ENCODE measurements at regions not wholly inside any gene's neighbourhood (a gene's known extent, or its start where the extent isn't known, plus 50 kb on each side); places are given as distances from the start of the nearest gene placed in this dataset.

DNA sequence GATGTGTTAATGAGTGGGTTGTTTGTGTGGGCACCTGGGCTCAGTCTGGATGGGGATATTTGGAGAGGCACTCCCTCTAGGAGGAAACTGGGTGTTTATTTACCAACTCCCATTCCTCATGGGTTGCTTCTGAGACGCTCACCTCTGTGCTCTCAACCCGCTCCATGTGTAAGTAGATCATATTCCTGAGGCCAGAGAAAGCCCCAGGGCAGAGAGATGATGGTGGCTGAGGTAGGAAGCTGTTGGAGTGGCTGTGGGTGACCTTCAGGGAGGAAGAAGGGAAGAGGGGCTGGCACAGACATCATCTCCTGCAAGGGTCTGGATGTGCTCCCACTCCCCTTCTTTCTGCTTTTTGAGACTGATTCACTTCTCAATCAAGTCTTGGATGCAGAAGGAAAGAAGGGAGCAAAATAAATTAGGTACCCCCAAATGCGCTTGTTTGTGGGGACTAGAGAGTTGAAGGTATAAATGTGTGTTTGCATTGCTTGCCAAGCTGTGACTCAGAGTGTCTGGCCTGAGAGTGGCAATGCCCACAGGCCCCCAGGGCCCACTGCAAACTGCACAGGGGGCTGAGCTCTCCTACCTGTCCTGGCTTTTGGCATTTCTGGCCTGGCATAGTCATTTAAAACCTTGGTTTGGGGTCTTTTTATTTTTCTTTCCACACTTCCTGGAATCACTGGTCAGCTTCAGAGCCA, 57.2 kb upstream of the TNP1 start:
- RAD21 ChIA-PET (ENCODE audit: unreplicated experiment): no interaction called here
- ATAC-seq (no peak), DNase-seq (ENCODE audit: low read depth, low spot score) (no peak), FAIRE-seq (no peak)
- in situ Hi-C loops (cut with MboI): no loop called here
- Histone ChIP-seq H4K20me1 (ENCODE audit: control insufficient read depth, insufficient read depth) (no peaks in the 10 kb centered on the region), H3K4me3 (no peak overlapping the region), H3K36me3 (ENCODE audit: control insufficient read depth in 2 of 2, insufficient read depth in 2 of 2, low read length in 1 of 2) (no peaks in the 10 kb centered on the region), H3K9me3 (replicated peaks; ENCODE audit: control insufficient read depth, insufficient read depth, low read length) (no peaks in the 10 kb centered on the region; the same call in 2 of the 3 replicates), H3K4me1 (ENCODE audit: control insufficient read depth, insufficient read depth, low read length) (no peaks in the 10 kb centered on the region), H3K79me2 (ENCODE audit: control insufficient read depth, insufficient read depth, low read length) (no peaks in the 10 kb centered on the region), H2AFZ (ENCODE audit: control insufficient read depth, low read depth, low read length) (no peak overlapping the region), H3K9ac (ENCODE audit: control insufficient read depth, insufficient read depth, low read length) (no peak overlapping the region), H3K27ac (ENCODE audit: control insufficient read depth, insufficient read depth) (no peak overlapping the region), H3K4me2 (ENCODE audit: control insufficient read depth, insufficient read depth) (no peak overlapping the region), H3K27me3 (replicated peaks in 1 of 2; ENCODE audit: control insufficient read depth in 2 of 2, insufficient read depth in 2 of 2, low read length in 1 of 2) (peaks cover 0 to 2% of the 10 kb centered on the region in 2 experiments; a peak in 2 of 4 replicates)
- POLR2A ChIA-PET: interaction anchor here (0.6 kb wide), 1 partner anchor 1311 kb away, joined by 3 read pairs; no protein-coding TSS in a partner anchor
- intact Hi-C loops (cut with micrococcal nuclease; ENCODE audit: unreplicated experiment): no loop called here
- 0% methylated on average over 3 of the region's 3 CpGs for WGBS (ENCODE audit: insufficient coverage, insufficient replicate concordance, low lambda C conversion rate, missing lambda C conversion rate)
- TF ChIP-seq ZNF622 (IDR thresholded peaks at IDR 0.05) (no peak), NR2F1 (conservative IDR thresholded peaks at IDR 0.05) (no peak), MXI1 (IDR thresholded peaks at IDR 0.05; ENCODE audit: low read depth, low read length) (no peak), WRNIP1 (IDR thresholded peaks at IDR 0.05; ENCODE audit: borderline replicate concordance, low read depth, low read length) (no peak), PAX5 (IDR thresholded peaks at IDR 0.05; ENCODE audit: borderline replicate concordance, low read depth, low read length) (no peak), FOXM1 (IDR thresholded peaks at IDR 0.05; ENCODE audit: low read depth, low read length) (no peak), ESRRA (IDR thresholded peaks at IDR 0.05; ENCODE audit: low read length) (no peak), TCF7 (IDR thresholded peaks at IDR 0.05; ENCODE audit: borderline replicate concordance) (no peak), SIX5 (IDR thresholded peaks at IDR 0.05; ENCODE audit: low read depth, low read length, severe bottlenecking) (no peak), POLR2AphosphoS2 (IDR thresholded peaks at IDR 0.05; ENCODE audit: low read depth, low read length) (no peak)
- TF ChIP-seq, protein P1, sequence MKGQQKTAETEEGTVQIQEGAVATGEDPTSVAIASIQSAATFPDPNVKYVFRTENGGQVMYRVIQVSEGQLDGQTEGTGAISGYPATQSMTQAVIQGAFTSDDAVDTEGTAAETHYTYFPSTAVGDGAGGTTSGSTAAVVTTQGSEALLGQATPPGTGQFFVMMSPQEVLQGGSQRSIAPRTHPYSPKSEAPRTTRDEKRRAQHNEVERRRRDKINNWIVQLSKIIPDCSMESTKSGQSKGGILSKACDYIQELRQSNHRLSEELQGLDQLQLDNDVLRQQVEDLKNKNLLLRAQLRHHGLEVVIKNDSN (IDR thresholded peaks at IDR 0.05; ENCODE audit: borderline replicate concordance, extremely low read length, insufficient read depth, low read depth, low read length): no peak
- BruUV-seq (replicated peaks): no TSS peak
- SMC1A ChIA-PET (ENCODE audit: uncharacterized antibody, unreplicated experiment): no interaction called here
- CTCF ChIA-PET: no interaction called here

Data from GM12878 (cell line).